AG04449 (cell line): ENCODE measurements at regions not wholly inside any gene's neighbourhood (a gene's known extent, or its start where the extent isn't known, plus 50 kb on each side); places are given as distances from the start of the nearest gene placed in this dataset.

Source experiments
- CTCF ChIA-PET: fragments of 350-600 bp; formaldehyde crosslinking; extraction: SDS; loops from one replicate; lab custom pipeline; 2021; ENCODE audit warnings: antibody characterized with exemption; lab: Yijun Ruan, JAX
- POLR2A ChIA-PET: fragments of 400-600, 350-600 bp; formaldehyde crosslinking; extraction: SDS; loops from one replicate; lab custom pipeline; 2020; ENCODE audit warnings: antibody characterized with exemption, inconsistent platforms; lab: Yijun Ruan, JAX
- DNase-seq: peaks from one replicate; pipeline ENCODE4 v3.0.0-alpha.2; 2010; ENCODE audit warnings: low read depth, low spot score
- H3K4me3 ChIP-seq: 2 replicates; pipeline ENCODE4 v1.5.1; 2011; ENCODE audit warnings: low read depth, mild to moderate bottlenecking, control low read depth, low read length
- CTCF ChIP-seq: IDR thresholded peaks from one replicate; pipeline ENCODE4 v1.5.1; 2011; ENCODE audit warnings: mild to moderate bottlenecking, moderate library complexity, low read length, control low read depth, inconsistent platforms; ENCODE audit not compliant: insufficient read depth; ENCODE audit errors: missing control alignments

- H3K4me3 ChIP-seq: no peak overlapping the region
- ChIA-PET CTCF (no interaction called here), POLR2A (no interaction called here)
- DNase-seq: no peak
- TF ChIP-seq CTCF: no peak
Observed at GRCh38 chr10:106076496-106076895, 1088.0 kb downstream of the SORCS1 start.

DNA sequence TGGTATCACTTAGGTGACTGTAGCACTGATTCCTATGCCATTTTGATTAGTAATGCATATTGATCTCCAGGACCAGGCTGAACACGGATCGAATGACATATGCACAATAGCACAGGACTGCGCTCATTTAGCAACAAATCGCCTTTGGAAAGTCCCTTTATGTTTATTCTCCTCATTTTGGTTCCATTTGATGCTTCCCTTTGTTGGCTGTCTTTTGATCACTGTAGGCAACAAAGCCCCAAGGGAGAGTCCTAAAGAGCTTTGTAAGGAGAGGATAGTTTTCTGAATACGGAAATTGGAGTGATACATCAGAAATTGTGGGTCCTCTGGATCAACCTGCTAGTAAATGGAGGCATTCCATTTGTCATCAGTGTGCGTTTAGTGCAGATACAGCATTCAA lies 1111.4 kb downstream of the SORCS1 start:
- POLR2A ChIA-PET: no interaction called here
- no peak for DNase-seq
- H3K4me3 ChIP-seq: no peak overlapping the region
- CTCF ChIA-PET: no interaction called here
- TF ChIP-seq CTCF: no peak

DNA sequence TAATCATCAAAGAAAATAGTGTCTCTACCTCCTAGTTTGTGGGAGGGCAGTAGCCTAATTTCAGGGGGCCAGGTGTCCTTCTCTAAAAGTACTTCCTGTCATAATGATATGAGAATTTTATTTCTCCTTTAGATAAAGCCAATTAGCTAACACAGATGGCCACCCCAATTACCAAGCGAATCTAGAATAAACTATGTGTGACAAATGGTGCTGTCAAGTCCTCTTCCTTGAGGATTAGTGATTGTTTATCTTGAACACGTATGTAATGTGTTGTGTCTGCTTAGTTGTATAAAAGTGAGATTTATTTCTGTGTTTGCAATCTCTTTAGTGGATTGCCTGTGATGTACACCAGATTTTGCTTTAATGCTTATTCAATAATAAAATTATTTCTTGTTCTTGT lies 1120.0 kb downstream of the SORCS1 start:
- ChIA-PET POLR2A (no interaction called here), CTCF (no interaction called here)
- no peak for TF ChIP-seq CTCF
- DNase-seq: no peak
- H3K4me3 ChIP-seq: no peak overlapping the region

DNA sequence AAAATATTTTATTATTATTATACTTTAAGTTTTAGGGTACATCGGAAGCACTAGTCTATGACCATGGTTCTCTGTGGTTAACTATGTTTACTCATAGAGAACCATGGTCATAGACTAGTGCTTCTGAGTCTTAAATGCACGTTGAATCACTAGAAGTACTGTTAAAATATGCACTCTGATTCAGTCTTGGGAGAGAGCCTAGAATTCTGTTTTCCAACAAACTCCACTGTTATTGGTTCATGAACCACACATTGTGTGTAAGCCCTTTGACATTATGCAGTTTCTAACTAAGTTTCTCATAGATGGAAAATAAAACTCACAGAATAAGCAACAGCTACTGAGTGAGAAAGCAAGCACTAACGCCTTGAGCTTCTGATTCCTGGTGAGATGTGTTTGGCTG lies 1120.6 kb downstream of the SORCS1 start:
- ChIA-PET CTCF (no interaction called here), POLR2A (no interaction called here)
- no peak for TF ChIP-seq CTCF
- H3K4me3 ChIP-seq: no peak overlapping the region
- no peak for DNase-seq

GRCh38 chr10:106038246-106038645 lies 1126.3 kb downstream of the SORCS1 start:
- no peak for TF ChIP-seq CTCF
- CTCF ChIA-PET: no interaction called here
- DNase-seq: no peak

DNA sequence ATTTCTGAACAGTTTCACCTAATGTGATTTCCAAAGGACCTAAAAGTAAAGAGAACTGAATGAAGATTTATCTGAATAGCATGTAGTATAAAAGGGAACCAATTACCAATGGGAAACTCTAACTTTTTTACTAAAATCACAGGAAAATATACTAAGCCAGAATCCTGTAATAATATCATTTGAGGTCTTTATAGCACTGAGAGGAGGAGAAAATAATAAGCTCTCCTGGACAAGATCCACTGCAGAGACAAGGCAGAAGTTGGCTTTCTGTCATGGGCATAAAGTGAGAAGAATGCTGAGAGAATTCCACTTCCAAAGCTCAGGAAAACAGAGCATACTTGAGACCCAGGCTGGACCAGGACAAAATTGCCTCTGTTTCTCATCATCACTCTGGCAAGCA lies 1131.4 kb downstream of the SORCS1 start:
- DNase-seq: no peak
- POLR2A ChIA-PET: no interaction called here
- TF ChIP-seq CTCF: no peak
- H3K4me3 ChIP-seq: no peak overlapping the region
- CTCF ChIA-PET: no interaction called here

More at GRCh38 chr10:106038246-106038645, 1126.3 kb downstream of the SORCS1 start:
- H3K4me3 ChIP-seq: no peak overlapping the region
- POLR2A ChIA-PET: no interaction called here
